Upper lobe of left lung (tissue), 6 donors: ENCODE measurements at regions not wholly inside any gene's neighbourhood (a gene's known extent, or its start where the extent isn't known, plus 50 kb on each side); places are given as distances from the start of the nearest gene placed in this dataset.

Experiments
- ATAC-seq, 2 donors: fragments of 200-7000 bp; cut with Tn5 transposase; one replicate each; pipeline ENCODE4 v1.9.1; 2022; ENCODE audit warnings: mild to moderate bottlenecking in 2 of 2, moderate library complexity in 2 of 2; ENCODE audit not compliant: low FRiP score in 2 of 2
- DNase-seq, 2 donors: peaks; one replicate each; pipeline ENCODE4 v3.0.0-alpha.2; 2019 to 2020
- H3K27ac ChIP-seq, 4 donors: fragments of 200-600 bp; sonication (generic); one replicate each; pipeline ENCODE4 v1.5.1; 2016 to 2019
- H3K27me3 ChIP-seq, 4 donors: fragments of 200-600 bp; sonication (generic); one replicate each; pipeline ENCODE4 v1.5.1; 2017 to 2019
- H3K36me3 ChIP-seq, 4 donors: fragments of 200-600 bp; sonication (generic); one replicate each; pipeline ENCODE4 v1.5.1; 2016 to 2019
- H3K4me1 ChIP-seq, 4 donors: fragments of 200-600 bp; sonication (generic); one replicate each; pipeline ENCODE4 v1.5.1; 2018 to 2019
- H3K4me3 ChIP-seq, 4 donors: fragments of 200-600 bp; sonication (generic); one replicate each; pipeline ENCODE4 v1.5.1; 2017 to 2019; ENCODE audit warnings: mild to moderate bottlenecking in 2 of 4, moderate library complexity in 1 of 4
- H3K9me3 ChIP-seq, 4 donors: fragments of 200-600 bp; sonication (generic); one replicate each; pipeline ENCODE4 v1.5.1; 2018 to 2019
- CTCF ChIP-seq, 6 experiments: fragments of 450-650 bp in 4 of 6; fragments of 200-600 bp in 2 of 6; sonication (generic) in 2 of 6; IDR thresholded peaks; one replicate each; pipeline ENCODE4 v1.5.1; 2016 to 2019; ENCODE audit warnings: antibody characterized with exemption in 6 of 6
- EP300 ChIP-seq, 4 donors: sonication (generic); formaldehyde crosslinking; IDR thresholded peaks; one replicate each; pipeline ENCODE4 v1.5.1; 2017; ENCODE audit warnings: antibody characterized with exemption in 4 of 4, control low read depth in 2 of 4
- POLR2A ChIP-seq, 4 donors: fragments of 450-650 bp; IDR thresholded peaks; one replicate each; pipeline ENCODE4 v1.5.1; 2016 to 2017; ENCODE audit warnings: antibody characterized with exemption in 4 of 4, mild to moderate bottlenecking in 2 of 4
- POLR2AphosphoS5 ChIP-seq, 2 donors: sonication (generic); formaldehyde crosslinking; IDR thresholded peaks; one replicate each; pipeline ENCODE4 v1.5.1; 2017; ENCODE audit warnings: antibody characterized with exemption in 2 of 2
- WGBS, 2 donors: methylation state at CpG; one replicate each; pipeline ENCODE4 v1.1.5; 2017 to 2018; 5-methylcytosine and 5-hydroxymethylcytosine counted together
- donor health status: DM: no; HTN: no; CAD: no; lungs with moderate emphysema.
- donor health status: DM: no; HTN: yes; CAD: no; lungs with severe emphysema.

GRCh38 chr13:103568314-103568713 is 502.1 kb upstream of the SLC10A2 start:
- ATAC-seq: no peak
- no peak for TF ChIP-seq POLR2AphosphoS5 (IDR thresholded peaks at IDR 0.05)
- no peak for TF ChIP-seq EP300 (IDR thresholded peaks at IDR 0.05)
- no peak for TF ChIP-seq CTCF (IDR thresholded peaks at IDR 0.05)
- no peak for TF ChIP-seq POLR2A (IDR thresholded peaks at IDR 0.05)
- 82% methylated on average over 5 of the region's 5 CpGs for WGBS, 2 donors
- Histone ChIP-seq H3K27me3 (no peaks in the 10 kb centered on the region), H3K9me3 (peaks cover 0 to 6% (median 2%) of the 10 kb centered on the region in 4 donors), H3K4me1 (no peaks in the 10 kb centered on the region), H3K27ac (no peak overlapping the region), H3K36me3 (no peaks in the 10 kb centered on the region), H3K4me3 (no peak overlapping the region)
- no peak for DNase-seq

DNA sequence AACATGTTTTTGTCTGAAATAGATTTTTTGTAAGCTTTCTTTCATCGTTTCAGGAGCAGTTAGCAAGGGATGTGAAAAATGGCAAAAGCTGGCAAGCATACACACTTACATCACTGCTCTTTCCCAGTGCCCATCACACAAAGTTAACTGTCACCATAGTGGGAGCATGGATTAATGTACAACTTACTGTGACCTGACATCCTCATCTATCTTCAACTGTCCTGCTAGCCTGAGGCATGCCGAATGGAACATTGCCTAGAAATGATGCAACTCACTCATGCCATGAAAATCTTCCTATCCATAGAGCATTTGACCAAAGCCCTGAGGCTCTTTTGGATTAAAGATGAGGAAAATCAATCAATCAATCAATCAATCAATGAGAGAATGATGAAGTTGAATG is 491.7 kb upstream of the SLC10A2 start:
- no peak overlapping the region for H3K27ac ChIP-seq
- TF ChIP-seq EP300 (IDR thresholded peaks at IDR 0.05): no peak
- TF ChIP-seq CTCF (IDR thresholded peaks at IDR 0.05): no peak
- no peaks in the 10 kb centered on the region for H3K27me3 ChIP-seq
- ATAC-seq: no peak
- WGBS, 2 donors: 79% methylated on average over 2 of the region's 2 CpGs
- H3K4me3 ChIP-seq: no peak overlapping the region
- H3K36me3 ChIP-seq: no peaks in the 10 kb centered on the region
- no peak for DNase-seq
- H3K4me1 ChIP-seq: no peaks in the 10 kb centered on the region
- H3K9me3 ChIP-seq: no peaks in the 10 kb centered on the region

DNA sequence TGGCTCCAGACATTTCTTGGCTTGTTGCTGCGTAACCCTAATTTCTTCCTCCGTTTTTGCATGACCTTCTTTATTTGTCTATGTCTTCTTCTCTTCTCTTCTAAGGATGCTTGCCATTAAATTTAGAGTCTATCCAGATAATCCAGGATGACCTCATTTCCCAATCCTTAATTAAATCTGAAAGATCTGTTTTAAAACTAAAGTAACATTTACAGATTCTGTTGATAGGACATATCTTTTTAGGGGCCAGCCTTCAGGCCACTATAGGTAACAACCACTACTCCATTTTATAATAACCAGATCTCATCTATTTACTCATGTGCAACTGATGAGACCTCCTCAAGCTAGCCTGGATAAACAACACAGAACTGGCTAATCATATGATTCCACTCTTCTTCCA is 490.5 kb upstream of the SLC10A2 start:
- no peak for TF ChIP-seq POLR2A (IDR thresholded peaks at IDR 0.05)
- no peak for TF ChIP-seq CTCF (IDR thresholded peaks at IDR 0.05)
- no peak for TF ChIP-seq EP300 (IDR thresholded peaks at IDR 0.05)
- no peak for TF ChIP-seq POLR2AphosphoS5 (IDR thresholded peaks at IDR 0.05)
- Histone ChIP-seq H3K4me3 (no peak overlapping the region), H3K9me3 (no peaks in the 10 kb centered on the region), H3K36me3 (no peaks in the 10 kb centered on the region), H3K27me3 (no peaks in the 10 kb centered on the region), H3K4me1 (no peaks in the 10 kb centered on the region), H3K27ac (no peak overlapping the region)
- ATAC-seq (no peak), DNase-seq (no peak)
- WGBS, 2 donors: 88 to 95% methylated on average over 2 of the region's 2 CpGs

DNA sequence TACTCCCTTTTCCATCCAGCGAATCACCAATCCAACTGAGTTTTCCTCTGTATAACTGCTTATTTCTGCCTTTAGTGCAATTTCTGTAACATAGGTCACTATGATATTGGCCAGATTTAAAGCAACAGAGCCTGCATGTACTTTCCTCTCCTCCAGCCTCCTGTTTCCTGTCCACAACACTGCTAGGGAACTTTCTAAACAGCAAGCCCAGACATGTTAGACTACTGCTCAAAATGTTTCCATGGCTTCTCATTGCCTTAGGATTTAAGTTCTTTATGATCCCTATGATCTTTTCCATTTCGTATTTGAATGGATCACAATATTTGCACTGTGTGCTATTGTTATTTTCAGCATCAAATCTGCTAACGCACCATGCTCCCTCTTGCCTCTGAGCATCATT is 481.7 kb upstream of the SLC10A2 start:
- TF ChIP-seq POLR2A (IDR thresholded peaks at IDR 0.05): no peak
- TF ChIP-seq EP300 (IDR thresholded peaks at IDR 0.05): no peak
- Histone ChIP-seq H3K36me3 (no peaks in the 10 kb centered on the region), H3K9me3 (peaks cover 0 to 17% (median 0%) of the 10 kb centered on the region in 4 donors), H3K4me1 (no peaks in the 10 kb centered on the region), H3K27ac (no peak overlapping the region), H3K4me3 (no peak overlapping the region), H3K27me3 (no peaks in the 10 kb centered on the region)
- DNase-seq (no peak), ATAC-seq (no peak)
- WGBS, 2 donors: 65 to 67% methylated on average over 3 of the region's 3 CpGs

- Histone ChIP-seq H3K4me3 (no peak overlapping the region), H3K36me3 (no peaks in the 10 kb centered on the region), H3K9me3 (peaks cover 0 to 17% (median 0%) of the 10 kb centered on the region in 4 donors), H3K4me1 (no peaks in the 10 kb centered on the region), H3K27ac (no peak overlapping the region), H3K27me3 (no peaks in the 10 kb centered on the region)
- ATAC-seq: no peak
- DNase-seq: no peak
- TF ChIP-seq POLR2AphosphoS5 (IDR thresholded peaks at IDR 0.05) (no peak), EP300 (IDR thresholded peaks at IDR 0.05) (no peak), CTCF (IDR thresholded peaks at IDR 0.05) (no peak), POLR2A (IDR thresholded peaks at IDR 0.05) (no peak)
- WGBS, 2 donors: 65 to 85% methylated on average over 1 of the region's 1 CpG
These were observed 480.1 kb upstream of the SLC10A2 start for GRCh38 chr13:103546271-103546670.
